Fibroblast of villous mesenchyme (primary cell): ENCODE measurements at regions not wholly inside any gene's neighbourhood (a gene's known extent, or its start where the extent isn't known, plus 50 kb on each side); places are given as distances from the start of the nearest gene placed in this dataset.

Experiments
- DNase-seq: peaks from one replicate; pipeline ENCODE4 v3.0.0-alpha.2; 2010; ENCODE audit warnings: low read depth
- H3K4me3 ChIP-seq: 2 replicates; pipeline ENCODE4 v1.5.1; 2011; ENCODE audit warnings: low read depth, mild to moderate bottlenecking, low read length
- CTCF ChIP-seq: IDR thresholded peaks from 2 replicates; pipeline ENCODE4 v1.5.1; 2012; ENCODE audit warnings: low read depth, mild to moderate bottlenecking, low read length; ENCODE audit not compliant: insufficient read depth

GRCh38 chr16:88288303-88288702 is 94.5 kb upstream of the ZNF469 start:
- no peak for TF ChIP-seq CTCF
- no peak overlapping the region for H3K4me3 ChIP-seq
- no peak for DNase-seq

- TF ChIP-seq CTCF, result no peak
- no peak for DNase-seq
- H3K4me3 ChIP-seq, result no peak overlapping the region
Observed at GRCh38 chr16:88289001-88289400, 93.8 kb upstream of the ZNF469 start.

- TF ChIP-seq CTCF, result no peak
- no peak overlapping the region for H3K4me3 ChIP-seq
- DNase-seq, result peak; percentile 88
Observed at GRCh38 chr16:88289561-88289960, 93.2 kb upstream of the ZNF469 start.

- H3K4me3 ChIP-seq, result no peak overlapping the region
- TF ChIP-seq CTCF, result no peak
- DNase-seq, result no peak
Observed at GRCh38 chr16:88289968-88290401, 92.8 kb upstream of the ZNF469 start.

GRCh38 chr16:88290850-88291830 is 91.6 kb upstream of the ZNF469 start:
- no peak for TF ChIP-seq CTCF
- no peak for DNase-seq
- no peak overlapping the region for H3K4me3 ChIP-seq

- DNase-seq, result no peak
- no peak overlapping the region for H3K4me3 ChIP-seq
- TF ChIP-seq CTCF, result no peak
Observed at GRCh38 chr16:88292007-88292970, 90.5 kb upstream of the ZNF469 start.
